ENCODE measurements at regions not wholly inside any gene's neighbourhood (a gene's known extent, or its start where the extent isn't known, plus 50 kb on each side); places are given as distances from the start of the nearest gene placed in this dataset.

DNA sequence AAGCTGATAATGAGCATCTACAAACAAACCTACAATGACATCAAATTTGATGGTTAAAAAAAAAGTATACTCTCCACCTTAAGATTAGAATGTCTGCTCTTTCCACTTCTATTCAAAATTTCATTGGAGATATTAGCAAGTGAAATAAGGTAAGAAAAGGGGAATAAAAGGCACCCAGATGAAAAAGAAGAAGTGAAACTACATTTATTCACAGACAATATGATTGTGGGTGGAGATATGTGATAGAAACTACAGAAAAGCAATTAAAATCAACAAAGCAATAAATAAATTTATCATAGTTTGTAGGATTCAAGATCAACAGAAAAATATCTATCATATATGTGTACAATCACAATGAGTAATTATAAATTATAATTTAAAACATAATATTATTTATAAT is 395.1 kb upstream of the CCNH start:
- TF ChIP-seq, protein P1, sequence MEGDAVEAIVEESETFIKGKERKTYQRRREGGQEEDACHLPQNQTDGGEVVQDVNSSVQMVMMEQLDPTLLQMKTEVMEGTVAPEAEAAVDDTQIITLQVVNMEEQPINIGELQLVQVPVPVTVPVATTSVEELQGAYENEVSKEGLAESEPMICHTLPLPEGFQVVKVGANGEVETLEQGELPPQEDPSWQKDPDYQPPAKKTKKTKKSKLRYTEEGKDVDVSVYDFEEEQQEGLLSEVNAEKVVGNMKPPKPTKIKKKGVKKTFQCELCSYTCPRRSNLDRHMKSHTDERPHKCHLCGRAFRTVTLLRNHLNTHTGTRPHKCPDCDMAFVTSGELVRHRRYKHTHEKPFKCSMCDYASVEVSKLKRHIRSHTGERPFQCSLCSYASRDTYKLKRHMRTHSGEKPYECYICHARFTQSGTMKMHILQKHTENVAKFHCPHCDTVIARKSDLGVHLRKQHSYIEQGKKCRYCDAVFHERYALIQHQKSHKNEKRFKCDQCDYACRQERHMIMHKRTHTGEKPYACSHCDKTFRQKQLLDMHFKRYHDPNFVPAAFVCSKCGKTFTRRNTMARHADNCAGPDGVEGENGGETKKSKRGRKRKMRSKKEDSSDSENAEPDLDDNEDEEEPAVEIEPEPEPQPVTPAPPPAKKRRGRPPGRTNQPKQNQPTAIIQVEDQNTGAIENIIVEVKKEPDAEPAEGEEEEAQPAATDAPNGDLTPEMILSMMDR (IDR thresholded peaks at IDR 0.05; ENCODE audit: low read depth, low read length): no peak
- TF ChIP-seq, protein P2, sequence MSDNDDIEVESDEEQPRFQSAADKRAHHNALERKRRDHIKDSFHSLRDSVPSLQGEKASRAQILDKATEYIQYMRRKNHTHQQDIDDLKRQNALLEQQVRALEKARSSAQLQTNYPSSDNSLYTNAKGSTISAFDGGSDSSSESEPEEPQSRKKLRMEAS (IDR thresholded peaks at IDR 0.05; ENCODE audit: low read depth, low read length): no peak
- TF ChIP-seq POLR2A (IDR thresholded peaks at IDR 0.05; ENCODE audit: extremely low read depth, insufficient read length): no peak
- no peak for TF ChIP-seq MYC (IDR thresholded peaks at IDR 0.05; ENCODE audit: low read depth, low read length)
